ENCODE measurements at regions not wholly inside any gene's neighbourhood (a gene's known extent, or its start where the extent isn't known, plus 50 kb on each side); places are given as distances from the start of the nearest gene placed in this dataset.

DNA sequence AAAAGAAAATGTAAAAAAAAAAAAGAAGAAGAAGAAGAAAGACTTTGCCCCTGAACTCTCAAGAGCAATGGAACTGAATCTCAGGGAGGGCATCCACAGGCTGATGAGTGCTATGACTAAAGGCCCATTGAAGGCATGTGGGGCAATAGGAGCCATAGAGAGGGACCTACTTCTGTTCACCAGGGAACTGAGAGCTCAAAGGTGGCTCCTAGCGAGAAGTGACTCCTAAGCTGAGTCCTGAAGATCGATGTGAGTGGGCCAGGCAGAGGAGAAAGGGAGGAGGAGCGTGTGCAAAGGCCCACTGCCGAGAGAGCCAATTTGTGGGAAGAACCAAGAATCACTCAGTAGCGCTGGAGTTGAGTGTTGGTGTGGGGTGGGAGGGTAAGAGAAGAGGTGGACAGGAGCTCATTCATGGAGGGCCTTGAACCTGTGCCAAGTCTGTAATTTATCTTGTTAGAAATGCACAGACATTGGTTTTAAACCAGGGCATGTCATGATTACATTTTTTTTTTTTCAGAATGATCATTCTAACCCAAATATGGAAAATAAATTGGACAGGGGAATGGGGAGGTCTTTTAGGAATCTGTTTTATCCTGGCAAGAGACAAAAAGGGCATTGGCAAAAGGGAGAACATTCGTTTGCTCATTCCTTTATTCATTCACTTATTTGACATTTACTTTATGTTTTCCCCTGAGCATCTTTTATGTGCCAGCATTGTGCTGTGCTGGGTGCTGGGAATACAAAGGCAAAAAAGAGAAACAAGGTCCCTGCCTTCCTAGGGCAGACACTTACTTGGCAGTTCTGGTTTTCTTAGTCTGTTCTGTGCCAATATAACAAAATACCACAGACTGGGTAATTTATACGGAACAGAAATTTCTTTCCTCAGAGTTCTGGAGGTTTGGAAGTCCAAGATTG is 67.4 kb upstream of the DSP start:
- TF ChIP-seq CTCF (IDR thresholded peaks at IDR 0.05; ENCODE audit: insufficient read depth in 1 of 2, low read depth in 1 of 2, low read length in 1 of 2, severe bottlenecking in 1 of 2, unreplicated experiment in 1 of 2) = no peak
- no peak overlapping the region for H3K4me3 Mint-ChIP-seq (ENCODE audit: unreplicated experiment)

DNA sequence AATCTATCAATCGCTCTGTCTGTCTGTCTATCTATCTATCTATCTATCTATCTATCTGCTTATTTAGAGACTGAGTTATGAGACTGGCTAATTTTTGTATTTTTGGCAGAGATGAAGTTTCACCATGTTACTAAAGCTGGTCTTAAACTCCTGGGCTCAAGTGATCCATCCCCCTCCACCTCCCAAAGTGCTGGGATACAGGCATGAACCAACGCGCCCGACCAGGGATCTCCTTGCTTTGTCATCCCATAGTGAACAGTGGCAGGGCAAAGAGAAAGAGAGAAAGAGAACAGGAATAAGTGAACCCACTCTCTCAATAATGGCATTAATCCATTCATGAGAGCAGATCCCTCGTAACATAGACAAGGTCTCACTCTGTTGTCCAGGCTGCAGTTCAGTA is 66.4 kb upstream of the DSP start:
- BruUV-seq (replicated peaks) = no TSS peak
- Histone ChIP-seq H3K27me3 (replicated peaks; ENCODE audit: control insufficient read depth, insufficient read depth, low read length) (no peaks in the 10 kb centered on the region), H3K9me3 (no peaks in the 10 kb centered on the region), H3K4me3 (ENCODE audit: low read depth, low read length) (no peak overlapping the region), H3K4me1 (peaks cover 2% of the 10 kb centered on the region; the same call in 1 of the 2 replicates), H3K36me3 (ENCODE audit: control insufficient read depth, insufficient read depth, low read length) (no peaks in the 10 kb centered on the region)
- intact Hi-C loops (cut with micrococcal nuclease; ENCODE audit: unreplicated experiment) = no loop called here
- Mint-ChIP-seq H3K9me3 (ENCODE audit: unreplicated experiment) (no peaks in the 10 kb centered on the region), H3K4me3 (ENCODE audit: unreplicated experiment) (no peak overlapping the region), H3K4me1 (ENCODE audit: low read depth, unreplicated experiment) (peaks cover 17% of the 10 kb centered on the region), H3K36me3 (ENCODE audit: insufficient read depth, unreplicated experiment) (no peaks in the 10 kb centered on the region), H3K27ac (ENCODE audit: unreplicated experiment) (no peak overlapping the region), H3K27me3 (ENCODE audit: insufficient read depth, unreplicated experiment) (no peaks in the 10 kb centered on the region)
- ChIA-PET POLR2A (no interaction called here), CTCF (no interaction called here)
- no peak for TF ChIP-seq CTCF (IDR thresholded peaks at IDR 0.05; ENCODE audit: insufficient read depth in 1 of 2, low read depth in 1 of 2, low read length in 1 of 2, severe bottlenecking in 1 of 2, unreplicated experiment in 1 of 2)
- no peak for DNase-seq

More for the DNA sequence above, 67.4 kb upstream of the DSP start:
- POLR2A ChIA-PET = no interaction called here
- intact Hi-C loops (cut with micrococcal nuclease; ENCODE audit: unreplicated experiment) = no loop called here
- Mint-ChIP-seq H3K4me1 (ENCODE audit: low read depth, unreplicated experiment) (peaks cover 17% of the 10 kb centered on the region), H3K36me3 (ENCODE audit: insufficient read depth, unreplicated experiment) (no peaks in the 10 kb centered on the region), H3K9me3 (ENCODE audit: unreplicated experiment) (no peaks in the 10 kb centered on the region), H3K27me3 (ENCODE audit: insufficient read depth, unreplicated experiment) (no peaks in the 10 kb centered on the region), H3K27ac (ENCODE audit: unreplicated experiment) (peak overlapping the region; percentile 34)
- no peaks in the 10 kb centered on the region; the same call in none of the 2 replicates for H3K4me1 ChIP-seq
- H3K4me3 ChIP-seq (ENCODE audit: low read depth, low read length) = no peak overlapping the region
- H3K27me3 ChIP-seq (replicated peaks; ENCODE audit: control insufficient read depth, insufficient read depth, low read length) = no peaks in the 10 kb centered on the region
- H3K36me3 ChIP-seq (ENCODE audit: control insufficient read depth, insufficient read depth, low read length) = no peaks in the 10 kb centered on the region
- no peaks in the 10 kb centered on the region for H3K9me3 ChIP-seq
- DNase-seq = no peak
- no TSS peak for BruUV-seq (replicated peaks)
- CTCF ChIA-PET = no interaction called here

DNA sequence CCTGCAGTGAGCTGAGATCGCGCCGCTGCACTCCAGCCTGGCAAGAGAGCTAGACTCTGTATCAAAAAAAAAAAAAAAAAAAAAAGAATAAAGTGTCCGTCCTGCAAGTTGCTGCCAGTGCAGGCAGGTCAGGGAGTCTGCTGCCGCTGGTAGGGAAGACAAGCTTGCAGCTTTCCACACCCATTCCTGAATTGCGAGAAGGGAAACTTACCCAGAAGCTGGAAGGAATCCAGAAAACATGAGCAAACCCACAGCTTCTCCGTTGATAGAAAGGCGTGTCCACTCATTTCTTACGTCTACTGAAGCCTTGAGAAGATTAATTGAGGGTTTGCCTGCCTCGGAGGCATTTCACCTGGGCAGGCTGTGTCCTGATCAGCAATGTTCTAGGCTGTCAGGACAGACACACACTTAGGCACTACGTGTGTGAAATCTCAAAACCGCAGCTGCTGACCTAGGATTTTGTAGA is 61.6 kb upstream of the DSP start:
- no peak for TF ChIP-seq CTCF (IDR thresholded peaks at IDR 0.05; ENCODE audit: insufficient read depth in 1 of 2, low read depth in 1 of 2, low read length in 1 of 2, severe bottlenecking in 1 of 2, unreplicated experiment in 1 of 2)
- intact Hi-C loops (cut with micrococcal nuclease; ENCODE audit: unreplicated experiment) = no loop called here
- Mint-ChIP-seq H3K27me3 (ENCODE audit: insufficient read depth, unreplicated experiment) (no peaks in the 10 kb centered on the region), H3K4me1 (ENCODE audit: low read depth, unreplicated experiment) (no peaks in the 10 kb centered on the region), H3K27ac (ENCODE audit: unreplicated experiment) (no peak overlapping the region), H3K9me3 (ENCODE audit: unreplicated experiment) (no peaks in the 10 kb centered on the region), H3K36me3 (ENCODE audit: insufficient read depth, unreplicated experiment) (no peaks in the 10 kb centered on the region), H3K4me3 (ENCODE audit: unreplicated experiment) (no peak overlapping the region)
- H3K4me3 ChIP-seq (ENCODE audit: low read depth, low read length) = no peak overlapping the region
- no peaks in the 10 kb centered on the region for H3K36me3 ChIP-seq (ENCODE audit: control insufficient read depth, insufficient read depth, low read length)
- H3K4me1 ChIP-seq = peaks cover 3% of the 10 kb centered on the region; the same call in 1 of the 2 replicates
- H3K9me3 ChIP-seq = no peaks in the 10 kb centered on the region
- BruUV-seq (replicated peaks) = no TSS peak
- peak in 1 of 2 experiments; percentile 14 for DNase-seq
- ChIA-PET POLR2A (interaction anchor here (0.6 to 0.7 kb wide), 3 partner anchors 90 to 405 kb away, joined by 3 to 4 read pairs (median 4); partner anchors contain the start of genes CAGE1 and RIOK1), CTCF (no interaction called here)
- no peaks in the 10 kb centered on the region for H3K27me3 ChIP-seq (replicated peaks; ENCODE audit: control insufficient read depth, insufficient read depth, low read length)

Data from Caco-2 (cell line).